Epithelial cell of proximal tubule (primary cell): ENCODE measurements at regions not wholly inside any gene's neighbourhood (a gene's known extent, or its start where the extent isn't known, plus 50 kb on each side); places are given as distances from the start of the nearest gene placed in this dataset.

Experiments
- DNase-seq: peaks from one replicate; pipeline ENCODE4 v3.0.0-alpha.2; 2011; ENCODE audit warnings: low read depth
- H3K4me3 ChIP-seq: 2 replicates; pipeline ENCODE4 v1.5.1; 2011; ENCODE audit warnings: low read depth, mild to moderate bottlenecking, low read length
- CTCF ChIP-seq: conservative IDR thresholded peaks from 2 replicates; pipeline ENCODE4 v1.5.1; 2012; ENCODE audit warnings: low read depth, mild to moderate bottlenecking, low read length

GRCh38 chr11:91804042-91804441 is 420.6 kb upstream of the FAT3 start:
- DNase-seq, result no peak
- no peak for TF ChIP-seq CTCF
- no peak overlapping the region for H3K4me3 ChIP-seq

- DNase-seq, result no peak
- no peak for TF ChIP-seq CTCF
- no peak overlapping the region for H3K4me3 ChIP-seq
These were observed 422.1 kb upstream of the FAT3 start for GRCh38 chr11:91802475-91802874.

GRCh38 chr11:91800208-91800914 is 424.3 kb upstream of the FAT3 start:
- no peak overlapping the region for H3K4me3 ChIP-seq
- DNase-seq, result no peak
- TF ChIP-seq CTCF, result no peak

- no peak for TF ChIP-seq CTCF
- no peak overlapping the region for H3K4me3 ChIP-seq
- DNase-seq, result no peak
These were observed 426.4 kb upstream of the FAT3 start for GRCh38 chr11:91798240-91798639.

- no peak overlapping the region for H3K4me3 ChIP-seq
- DNase-seq, result peak; percentile 80
These were observed 427.6 kb upstream of the FAT3 start for GRCh38 chr11:91796999-91797398.

GRCh38 chr11:91795139-91795887 is 429.3 kb upstream of the FAT3 start:
- no peak for DNase-seq
- H3K4me3 ChIP-seq, result no peak overlapping the region
- TF ChIP-seq CTCF, result no peak

More at GRCh38 chr11:91796999-91797398, 427.6 kb upstream of the FAT3 start:
- peak; percentile 36 for TF ChIP-seq CTCF
